ENCODE measurements at regions not wholly inside any gene's neighbourhood (a gene's known extent, or its start where the extent isn't known, plus 50 kb on each side); places are given as distances from the start of the nearest gene placed in this dataset.

DNA sequence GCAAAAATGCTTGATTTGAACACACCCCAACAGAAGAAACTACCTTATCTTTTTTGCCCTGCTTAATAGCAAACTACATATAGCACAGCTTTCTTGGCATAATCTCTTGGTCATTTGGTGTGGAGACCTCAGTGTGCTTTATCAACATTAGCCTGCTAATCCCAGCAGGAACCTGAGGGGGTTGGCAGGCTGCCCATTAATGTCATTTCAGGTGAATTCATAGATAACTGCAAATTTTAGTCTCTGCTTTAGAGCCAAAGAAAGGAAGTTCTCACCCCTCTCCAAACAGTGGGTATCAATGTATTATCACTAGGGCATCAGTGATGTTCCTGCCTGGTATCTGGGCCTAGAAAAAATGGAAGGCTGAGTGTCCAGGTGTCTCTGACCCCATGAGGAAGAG, 489.0 kb downstream of the NTRK2 start:
- H3K27ac ChIP-seq (replicated peaks), result no peak overlapping the region
- DNase-seq (ENCODE audit: low read depth in 1 of 2, low spot score in 1 of 2), result no peak

GRCh38 chr9:85157772-85158171, 488.2 kb downstream of the NTRK2 start:
- H3K27me3 ChIP-seq (ENCODE audit: insufficient read depth, poor library complexity, severe bottlenecking), result no peaks in the 10 kb centered on the region
- no peak for DNase-seq (ENCODE audit: low read depth in 1 of 2, low spot score in 1 of 2)
- H3K4me3 ChIP-seq (replicated peaks; ENCODE audit: insufficient read depth, low read length), result no peak overlapping the region
- TF ChIP-seq GABPA (IDR thresholded peaks at IDR 0.05; ENCODE audit: low read depth), result no peak
- TF ChIP-seq, protein P1, sequence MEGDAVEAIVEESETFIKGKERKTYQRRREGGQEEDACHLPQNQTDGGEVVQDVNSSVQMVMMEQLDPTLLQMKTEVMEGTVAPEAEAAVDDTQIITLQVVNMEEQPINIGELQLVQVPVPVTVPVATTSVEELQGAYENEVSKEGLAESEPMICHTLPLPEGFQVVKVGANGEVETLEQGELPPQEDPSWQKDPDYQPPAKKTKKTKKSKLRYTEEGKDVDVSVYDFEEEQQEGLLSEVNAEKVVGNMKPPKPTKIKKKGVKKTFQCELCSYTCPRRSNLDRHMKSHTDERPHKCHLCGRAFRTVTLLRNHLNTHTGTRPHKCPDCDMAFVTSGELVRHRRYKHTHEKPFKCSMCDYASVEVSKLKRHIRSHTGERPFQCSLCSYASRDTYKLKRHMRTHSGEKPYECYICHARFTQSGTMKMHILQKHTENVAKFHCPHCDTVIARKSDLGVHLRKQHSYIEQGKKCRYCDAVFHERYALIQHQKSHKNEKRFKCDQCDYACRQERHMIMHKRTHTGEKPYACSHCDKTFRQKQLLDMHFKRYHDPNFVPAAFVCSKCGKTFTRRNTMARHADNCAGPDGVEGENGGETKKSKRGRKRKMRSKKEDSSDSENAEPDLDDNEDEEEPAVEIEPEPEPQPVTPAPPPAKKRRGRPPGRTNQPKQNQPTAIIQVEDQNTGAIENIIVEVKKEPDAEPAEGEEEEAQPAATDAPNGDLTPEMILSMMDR (IDR thresholded peaks at IDR 0.05; ENCODE audit: insufficient read depth, low read length), result no peak
- TF ChIP-seq POLR2AphosphoS5 (IDR thresholded peaks at IDR 0.05; ENCODE audit: low read depth), result no peak
- TF ChIP-seq, protein P2, sequence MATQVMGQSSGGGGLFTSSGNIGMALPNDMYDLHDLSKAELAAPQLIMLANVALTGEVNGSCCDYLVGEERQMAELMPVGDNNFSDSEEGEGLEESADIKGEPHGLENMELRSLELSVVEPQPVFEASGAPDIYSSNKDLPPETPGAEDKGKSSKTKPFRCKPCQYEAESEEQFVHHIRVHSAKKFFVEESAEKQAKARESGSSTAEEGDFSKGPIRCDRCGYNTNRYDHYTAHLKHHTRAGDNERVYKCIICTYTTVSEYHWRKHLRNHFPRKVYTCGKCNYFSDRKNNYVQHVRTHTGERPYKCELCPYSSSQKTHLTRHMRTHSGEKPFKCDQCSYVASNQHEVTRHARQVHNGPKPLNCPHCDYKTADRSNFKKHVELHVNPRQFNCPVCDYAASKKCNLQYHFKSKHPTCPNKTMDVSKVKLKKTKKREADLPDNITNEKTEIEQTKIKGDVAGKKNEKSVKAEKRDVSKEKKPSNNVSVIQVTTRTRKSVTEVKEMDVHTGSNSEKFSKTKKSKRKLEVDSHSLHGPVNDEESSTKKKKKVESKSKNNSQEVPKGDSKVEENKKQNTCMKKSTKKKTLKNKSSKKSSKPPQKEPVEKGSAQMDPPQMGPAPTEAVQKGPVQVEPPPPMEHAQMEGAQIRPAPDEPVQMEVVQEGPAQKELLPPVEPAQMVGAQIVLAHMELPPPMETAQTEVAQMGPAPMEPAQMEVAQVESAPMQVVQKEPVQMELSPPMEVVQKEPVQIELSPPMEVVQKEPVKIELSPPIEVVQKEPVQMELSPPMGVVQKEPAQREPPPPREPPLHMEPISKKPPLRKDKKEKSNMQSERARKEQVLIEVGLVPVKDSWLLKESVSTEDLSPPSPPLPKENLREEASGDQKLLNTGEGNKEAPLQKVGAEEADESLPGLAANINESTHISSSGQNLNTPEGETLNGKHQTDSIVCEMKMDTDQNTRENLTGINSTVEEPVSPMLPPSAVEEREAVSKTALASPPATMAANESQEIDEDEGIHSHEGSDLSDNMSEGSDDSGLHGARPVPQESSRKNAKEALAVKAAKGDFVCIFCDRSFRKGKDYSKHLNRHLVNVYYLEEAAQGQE (IDR thresholded peaks at IDR 0.05; ENCODE audit: insufficient replicate concordance, low read depth), result no peak
- no peak for TF ChIP-seq SPI1 (IDR thresholded peaks at IDR 0.05; ENCODE audit: borderline replicate concordance, low read depth)
- H3K27ac ChIP-seq (replicated peaks), result no peak overlapping the region

More for the DNA sequence above, 489.0 kb downstream of the NTRK2 start:
- TF ChIP-seq, protein P2 (IDR thresholded peaks at IDR 0.05; ENCODE audit: insufficient replicate concordance, low read depth), result no peak
- TF ChIP-seq SPI1 (IDR thresholded peaks at IDR 0.05; ENCODE audit: borderline replicate concordance, low read depth) (no peak), POLR2AphosphoS5 (IDR thresholded peaks at IDR 0.05; ENCODE audit: low read depth) (no peak), GABPA (IDR thresholded peaks at IDR 0.05; ENCODE audit: low read depth) (no peak)
- TF ChIP-seq, protein P1 (IDR thresholded peaks at IDR 0.05; ENCODE audit: insufficient read depth, low read length), result no peak
- no peak overlapping the region for H3K4me3 ChIP-seq (replicated peaks; ENCODE audit: insufficient read depth, low read length)
- H3K27me3 ChIP-seq (ENCODE audit: insufficient read depth, poor library complexity, severe bottlenecking), result no peaks in the 10 kb centered on the region

DNA sequence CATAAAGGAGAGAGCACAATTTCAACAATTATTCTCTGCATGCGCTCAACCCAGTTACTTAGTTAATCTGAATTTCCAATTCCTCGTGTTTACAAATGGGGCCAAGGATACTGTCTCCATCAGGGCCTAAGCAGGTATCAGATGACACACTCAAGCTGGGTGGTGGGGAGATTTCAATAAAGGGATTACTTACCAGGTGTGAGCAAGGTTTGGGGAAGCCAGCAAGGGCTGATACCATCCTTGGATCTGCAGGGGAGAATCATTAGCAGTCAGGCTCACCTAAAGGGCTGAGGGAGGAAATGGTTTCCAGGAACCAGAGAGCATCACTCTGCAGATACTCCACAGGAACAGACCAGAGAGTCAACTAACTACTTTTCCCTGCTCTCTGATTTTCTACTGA, 487.1 kb downstream of the NTRK2 start:
- Histone ChIP-seq H3K27me3 (ENCODE audit: insufficient read depth, poor library complexity, severe bottlenecking) (no peaks in the 10 kb centered on the region), H3K4me3 (replicated peaks; ENCODE audit: insufficient read depth, low read length) (no peak overlapping the region), H3K27ac (replicated peaks) (no peak overlapping the region)
- no peak for DNase-seq (ENCODE audit: low read depth in 1 of 2, low spot score in 1 of 2)
- TF ChIP-seq GABPA (IDR thresholded peaks at IDR 0.05; ENCODE audit: low read depth) (no peak), POLR2AphosphoS5 (IDR thresholded peaks at IDR 0.05; ENCODE audit: low read depth) (no peak), SPI1 (IDR thresholded peaks at IDR 0.05; ENCODE audit: borderline replicate concordance, low read depth) (no peak)
- TF ChIP-seq, protein P2 (IDR thresholded peaks at IDR 0.05; ENCODE audit: insufficient replicate concordance, low read depth), result no peak
- TF ChIP-seq, protein P1 (IDR thresholded peaks at IDR 0.05; ENCODE audit: insufficient read depth, low read length), result no peak

Data from HL-60 (cell line).